ENCODE measurements at regions not wholly inside any gene's neighbourhood (a gene's known extent, or its start where the extent isn't known, plus 50 kb on each side); places are given as distances from the start of the nearest gene placed in this dataset.
A peak's percentile ranks its signal among the peaks of the same experiment; 100 is the strongest.

GRCh38 chr3:162678941-162679340 is 1182.3 kb downstream of the OTOL1 start:
- no peak overlapping the region for H3K27ac ChIP-seq (ENCODE audit: insufficient read depth, low read length)
- no peaks in the 10 kb centered on the region for H3K4me1 ChIP-seq (ENCODE audit: control insufficient read depth, extremely low read depth, insufficient read depth, low read length)
- H4K20me1 ChIP-seq (ENCODE audit: control insufficient read depth, extremely low read depth, insufficient read depth, low read length), result no peaks in the 10 kb centered on the region
- DNase-seq (ENCODE audit: low read depth in 2 of 2), result peak in 1 of 2 donors; percentile 4
- no peaks in the 10 kb centered on the region for H3K79me2 ChIP-seq (ENCODE audit: control insufficient read depth, insufficient read depth, low read length)
- H3K4me3 ChIP-seq (replicated peaks in 1 of 4; ENCODE audit: control extremely low read depth in 1 of 4, insufficient read depth in 1 of 4, low read depth in 3 of 4, low read length in 4 of 4), result no peak overlapping the region
- TF ChIP-seq EZH2 (IDR thresholded peaks at IDR 0.05; ENCODE audit: low read length, missing control alignments) (no peak), CTCF (conservative IDR thresholded peaks at IDR 0.05 in 1 of 2, IDR thresholded peaks at IDR 0.05 in 1 of 2; ENCODE audit: low read depth in 1 of 2, low read length in 2 of 2) (no peak)
- no peak overlapping the region for H3K9ac ChIP-seq (ENCODE audit: insufficient read depth, low read length)
- H3K27me3 ChIP-seq (ENCODE audit: control insufficient read depth, insufficient read depth, low read length), result no peaks in the 10 kb centered on the region
- H3K9me3 ChIP-seq (ENCODE audit: control insufficient read depth, insufficient read depth, low read depth, low read length), result no peaks in the 10 kb centered on the region
- H2AFZ ChIP-seq (ENCODE audit: low read length), result no peak overlapping the region
- H3K36me3 ChIP-seq (ENCODE audit: control insufficient read depth, insufficient read depth, low read length), result no peaks in the 10 kb centered on the region
- H3K4me2 ChIP-seq (ENCODE audit: extremely low read depth, insufficient read depth, low read length), result no peak overlapping the region

GRCh38 chr3:162684260-162684659 is 1187.7 kb downstream of the OTOL1 start:
- no peak overlapping the region for H3K27ac ChIP-seq (ENCODE audit: insufficient read depth, low read length)
- H3K36me3 ChIP-seq (ENCODE audit: control insufficient read depth, insufficient read depth, low read length), result no peaks in the 10 kb centered on the region
- H4K20me1 ChIP-seq (ENCODE audit: control insufficient read depth, extremely low read depth, insufficient read depth, low read length), result no peaks in the 10 kb centered on the region
- DNase-seq (ENCODE audit: low read depth in 2 of 2), result no peak
- H3K4me1 ChIP-seq (ENCODE audit: control insufficient read depth, extremely low read depth, insufficient read depth, low read length), result no peaks in the 10 kb centered on the region
- no peak overlapping the region for H2AFZ ChIP-seq (ENCODE audit: low read length)
- no peak overlapping the region for H3K9ac ChIP-seq (ENCODE audit: insufficient read depth, low read length)
- H3K9me3 ChIP-seq (ENCODE audit: control insufficient read depth, insufficient read depth, low read depth, low read length), result no peaks in the 10 kb centered on the region
- H3K79me2 ChIP-seq (ENCODE audit: control insufficient read depth, insufficient read depth, low read length), result no peaks in the 10 kb centered on the region
- no peak overlapping the region for H3K4me3 ChIP-seq (replicated peaks in 1 of 4; ENCODE audit: control extremely low read depth in 1 of 4, insufficient read depth in 1 of 4, low read depth in 3 of 4, low read length in 4 of 4)
- no peak for TF ChIP-seq EZH2 (IDR thresholded peaks at IDR 0.05; ENCODE audit: low read length, missing control alignments)
- TF ChIP-seq CTCF (conservative IDR thresholded peaks at IDR 0.05 in 1 of 2, IDR thresholded peaks at IDR 0.05 in 1 of 2; ENCODE audit: low read depth in 1 of 2, low read length in 2 of 2), result no peak
- H3K27me3 ChIP-seq (ENCODE audit: control insufficient read depth, insufficient read depth, low read length), result no peaks in the 10 kb centered on the region
- no peak overlapping the region for H3K4me2 ChIP-seq (ENCODE audit: extremely low read depth, insufficient read depth, low read length)

- Histone ChIP-seq H3K4me1 (ENCODE audit: control insufficient read depth, extremely low read depth, insufficient read depth, low read length) (no peaks in the 10 kb centered on the region), H3K4me3 (replicated peaks in 1 of 4; ENCODE audit: control extremely low read depth in 1 of 4, insufficient read depth in 1 of 4, low read depth in 3 of 4, low read length in 4 of 4) (no peak overlapping the region), H4K20me1 (ENCODE audit: control insufficient read depth, extremely low read depth, insufficient read depth, low read length) (no peaks in the 10 kb centered on the region), H3K9me3 (ENCODE audit: control insufficient read depth, insufficient read depth, low read depth, low read length) (no peaks in the 10 kb centered on the region), H2AFZ (ENCODE audit: low read length) (no peak overlapping the region), H3K27ac (ENCODE audit: insufficient read depth, low read length) (no peak overlapping the region), H3K9ac (ENCODE audit: insufficient read depth, low read length) (no peak overlapping the region), H3K79me2 (ENCODE audit: control insufficient read depth, insufficient read depth, low read length) (no peaks in the 10 kb centered on the region), H3K27me3 (ENCODE audit: control insufficient read depth, insufficient read depth, low read length) (no peaks in the 10 kb centered on the region), H3K4me2 (ENCODE audit: extremely low read depth, insufficient read depth, low read length) (no peak overlapping the region), H3K36me3 (ENCODE audit: control insufficient read depth, insufficient read depth, low read length) (no peaks in the 10 kb centered on the region)
- peak in 1 of 2 donors; percentile 12 for DNase-seq (ENCODE audit: low read depth in 2 of 2)
- TF ChIP-seq EZH2 (IDR thresholded peaks at IDR 0.05; ENCODE audit: low read length, missing control alignments) (no peak), CTCF (conservative IDR thresholded peaks at IDR 0.05 in 1 of 2, IDR thresholded peaks at IDR 0.05 in 1 of 2; ENCODE audit: low read depth in 1 of 2, low read length in 2 of 2) (no peak)
Observed at GRCh38 chr3:162699291-162699690, 1202.7 kb downstream of the OTOL1 start.
